ENCODE measurements at regions not wholly inside any gene's neighbourhood (a gene's known extent, or its start where the extent isn't known, plus 50 kb on each side); places are given as distances from the start of the nearest gene placed in this dataset.

- no peak for DNase-seq
Observed at GRCh38 chr7:32169228-32169627, 99.0 kb upstream of the PDE1C start.

- no peak for DNase-seq
Observed at GRCh38 chr7:32167815-32168214, 97.6 kb upstream of the PDE1C start.

- no peak for DNase-seq
Observed at GRCh38 chr7:32167256-32167655, 97.0 kb upstream of the PDE1C start.

GRCh38 chr7:32164341-32164996 is 94.3 kb upstream of the PDE1C start:
- no peak for DNase-seq

GRCh38 chr7:32163896-32164295 is 93.7 kb upstream of the PDE1C start:
- no peak for DNase-seq

GRCh38 chr7:32163141-32163806 is 93.1 kb upstream of the PDE1C start:
- DNase-seq, result no peak

GRCh38 chr7:32161708-32162107 is 91.5 kb upstream of the PDE1C start:
- no peak for DNase-seq

GRCh38 chr7:32158751-32159745 is 88.8 kb upstream of the PDE1C start:
- DNase-seq, result no peak

- no peak for DNase-seq
Observed at GRCh38 chr7:32158076-32158475, 87.9 kb upstream of the PDE1C start.

GRCh38 chr7:32155712-32156111 is 85.5 kb upstream of the PDE1C start:
- no peak for DNase-seq

- DNase-seq, result no peak
Observed at GRCh38 chr7:32154797-32155196, 84.6 kb upstream of the PDE1C start.

GRCh38 chr7:32153006-32153405 is 82.8 kb upstream of the PDE1C start:
- DNase-seq, result no peak

GRCh38 chr7:32152576-32152975 is 82.4 kb upstream of the PDE1C start:
- DNase-seq, result no peak

GRCh38 chr7:32150589-32150988 is 80.4 kb upstream of the PDE1C start:
- no peak for DNase-seq

- DNase-seq, result no peak
Observed at GRCh38 chr7:32150039-32150438, 79.8 kb upstream of the PDE1C start.

GRCh38 chr7:32147546-32148268 is 77.5 kb upstream of the PDE1C start:
- no peak for DNase-seq

GRCh38 chr7:32145911-32146310 is 75.7 kb upstream of the PDE1C start:
- DNase-seq, result no peak

- no peak for DNase-seq
Observed at GRCh38 chr7:32144676-32145075, 74.5 kb upstream of the PDE1C start.

GRCh38 chr7:32143301-32143700 is 73.1 kb upstream of the PDE1C start:
- DNase-seq, result no peak

- no peak for DNase-seq
Observed at GRCh38 chr7:32142649-32143048, 72.4 kb upstream of the PDE1C start.

GRCh38 chr7:32140210-32140939 is 70.2 kb upstream of the PDE1C start:
- DNase-seq, result no peak

GRCh38 chr7:32137059-32137458 is 66.9 kb upstream of the PDE1C start:
- no peak for DNase-seq
